ENCODE measurements at regions not wholly inside any gene's neighbourhood (a gene's known extent, or its start where the extent isn't known, plus 50 kb on each side); places are given as distances from the start of the nearest gene placed in this dataset.

- no peak for TF ChIP-seq CTCF (conservative IDR thresholded peaks at IDR 0.05)
- TF ChIP-seq EZH2 (IDR thresholded peaks at IDR 0.05; ENCODE audit: low read depth): no peak
Observed at GRCh38 chr3:176696816-176697215, 500.5 kb downstream of the TBL1XR1 start.

Measured in PC-9 (cell line).